ENCODE measurements at regions not wholly inside any gene's neighbourhood (a gene's known extent, or its start where the extent isn't known, plus 50 kb on each side); places are given as distances from the start of the nearest gene placed in this dataset.

DNA sequence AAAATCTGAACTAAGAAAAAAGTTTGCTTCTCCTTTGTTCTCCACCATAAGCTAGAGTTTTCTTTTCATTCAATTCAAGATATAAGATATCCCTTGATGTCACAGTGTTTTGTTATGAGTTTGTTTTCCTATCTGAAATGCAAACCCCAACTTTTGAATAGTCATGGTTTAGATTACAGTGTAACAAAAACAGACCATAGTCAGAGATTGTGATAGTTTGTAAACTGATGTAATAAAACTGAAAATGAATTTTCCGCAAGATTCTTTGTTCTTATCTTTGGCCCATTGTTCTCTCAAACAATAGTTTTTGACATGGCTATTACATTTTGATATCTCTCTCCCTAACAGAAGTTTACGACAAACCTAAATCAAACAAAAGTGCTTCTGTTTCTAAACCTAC is 121.7 kb upstream of the GADL1 start:
- Histone ChIP-seq H3F3A (ENCODE audit: low read depth) (no peaks in the 10 kb centered on the region), H3K79me2 (ENCODE audit: insufficient read depth, low read length) (no peaks in the 10 kb centered on the region), H3K4me1 (ENCODE audit: insufficient read depth, low read length, poor library complexity, severe bottlenecking) (peaks cover 7% of the 10 kb centered on the region), H3K4me3 (ENCODE audit: low read length, poor library complexity, severe bottlenecking) (no peak overlapping the region), H3K9me3 (ENCODE audit: insufficient read depth, low read depth, low read length) (no peaks in the 10 kb centered on the region), H4K20me1 (ENCODE audit: insufficient read depth, low read length, poor library complexity, severe bottlenecking) (no peaks in the 10 kb centered on the region), H3K9ac (ENCODE audit: low read depth, low read length, poor library complexity, severe bottlenecking) (no peak overlapping the region), H3K9me2 (replicated peaks; ENCODE audit: low read depth, low read length) (no peaks in the 10 kb centered on the region), H3K27me3 (ENCODE audit: insufficient read depth, low read length, poor library complexity, severe bottlenecking) (no peaks in the 10 kb centered on the region), H2AFZ (ENCODE audit: low read length) (no peak overlapping the region), H3K4me2 (ENCODE audit: low read depth, low read length, poor library complexity, severe bottlenecking) (no peak overlapping the region), H3K36me3 (ENCODE audit: insufficient read depth, low read length) (no peaks in the 10 kb centered on the region)
- no peak for TF ChIP-seq EZH2phosphoT487 (IDR thresholded peaks at IDR 0.05; ENCODE audit: borderline replicate concordance)
- TF ChIP-seq, protein P1, sequence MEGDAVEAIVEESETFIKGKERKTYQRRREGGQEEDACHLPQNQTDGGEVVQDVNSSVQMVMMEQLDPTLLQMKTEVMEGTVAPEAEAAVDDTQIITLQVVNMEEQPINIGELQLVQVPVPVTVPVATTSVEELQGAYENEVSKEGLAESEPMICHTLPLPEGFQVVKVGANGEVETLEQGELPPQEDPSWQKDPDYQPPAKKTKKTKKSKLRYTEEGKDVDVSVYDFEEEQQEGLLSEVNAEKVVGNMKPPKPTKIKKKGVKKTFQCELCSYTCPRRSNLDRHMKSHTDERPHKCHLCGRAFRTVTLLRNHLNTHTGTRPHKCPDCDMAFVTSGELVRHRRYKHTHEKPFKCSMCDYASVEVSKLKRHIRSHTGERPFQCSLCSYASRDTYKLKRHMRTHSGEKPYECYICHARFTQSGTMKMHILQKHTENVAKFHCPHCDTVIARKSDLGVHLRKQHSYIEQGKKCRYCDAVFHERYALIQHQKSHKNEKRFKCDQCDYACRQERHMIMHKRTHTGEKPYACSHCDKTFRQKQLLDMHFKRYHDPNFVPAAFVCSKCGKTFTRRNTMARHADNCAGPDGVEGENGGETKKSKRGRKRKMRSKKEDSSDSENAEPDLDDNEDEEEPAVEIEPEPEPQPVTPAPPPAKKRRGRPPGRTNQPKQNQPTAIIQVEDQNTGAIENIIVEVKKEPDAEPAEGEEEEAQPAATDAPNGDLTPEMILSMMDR (conservative IDR thresholded peaks at IDR 0.05; ENCODE audit: low read length): no peak

DNA sequence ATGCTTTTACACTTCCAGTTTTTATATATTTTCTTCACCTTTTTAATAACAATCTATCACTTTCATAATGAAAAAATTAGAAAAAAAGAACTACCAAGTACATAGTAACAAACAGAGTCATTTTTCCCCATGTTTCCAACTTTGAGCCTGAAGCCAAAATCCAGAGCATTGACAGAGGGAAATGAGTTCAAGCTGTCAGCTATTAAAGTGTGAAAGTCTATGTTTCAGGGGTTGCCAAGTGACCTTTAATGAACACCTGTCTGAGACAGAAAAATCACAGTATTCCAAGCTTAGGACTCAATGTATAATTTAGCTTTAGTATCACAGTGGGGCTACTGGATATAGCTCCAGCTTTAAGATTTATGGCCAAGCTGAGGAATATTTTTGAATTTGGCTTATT is 128.3 kb upstream of the GADL1 start:
- Histone ChIP-seq H3K9me3 (ENCODE audit: insufficient read depth, low read depth, low read length) (no peaks in the 10 kb centered on the region), H3K4me3 (ENCODE audit: low read length, poor library complexity, severe bottlenecking) (no peak overlapping the region), H3K4me1 (ENCODE audit: insufficient read depth, low read length, poor library complexity, severe bottlenecking) (peaks cover 8% of the 10 kb centered on the region), H3K9me2 (replicated peaks; ENCODE audit: low read depth, low read length) (no peaks in the 10 kb centered on the region), H3K36me3 (ENCODE audit: insufficient read depth, low read length) (no peaks in the 10 kb centered on the region), H4K20me1 (ENCODE audit: insufficient read depth, low read length, poor library complexity, severe bottlenecking) (no peaks in the 10 kb centered on the region), H3K79me2 (ENCODE audit: insufficient read depth, low read length) (no peaks in the 10 kb centered on the region), H3K4me2 (ENCODE audit: low read depth, low read length, poor library complexity, severe bottlenecking) (no peak overlapping the region), H2AFZ (ENCODE audit: low read length) (no peak overlapping the region), H3F3A (ENCODE audit: low read depth) (peaks cover 6% of the 10 kb centered on the region; the same call in 1 of the 2 replicates), H3K9ac (ENCODE audit: low read depth, low read length, poor library complexity, severe bottlenecking) (no peak overlapping the region), H3K27me3 (ENCODE audit: insufficient read depth, low read length, poor library complexity, severe bottlenecking) (no peaks in the 10 kb centered on the region)
- TF ChIP-seq, protein P1 (conservative IDR thresholded peaks at IDR 0.05; ENCODE audit: low read length): no peak
- TF ChIP-seq EZH2phosphoT487 (IDR thresholded peaks at IDR 0.05; ENCODE audit: borderline replicate concordance): no peak

DNA sequence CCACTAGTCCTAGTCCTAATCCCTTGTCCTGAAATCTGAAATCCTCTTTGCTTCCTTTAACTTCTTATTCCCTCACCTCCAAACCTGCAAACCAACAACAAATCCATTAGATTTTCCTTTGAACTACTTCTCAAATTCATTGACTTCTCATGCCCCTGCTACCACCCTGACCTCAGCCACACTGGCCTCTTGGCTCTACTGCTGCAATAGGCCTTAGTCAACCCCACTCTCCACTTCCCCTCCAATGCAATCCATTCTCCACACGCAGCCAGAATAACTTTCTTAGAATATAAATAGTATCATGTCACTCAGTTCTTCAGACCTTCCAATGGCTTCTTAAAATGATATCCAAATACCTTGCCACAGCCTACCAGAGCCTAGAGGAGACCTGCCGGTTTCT is 131.1 kb upstream of the GADL1 start:
- Histone ChIP-seq H3K9me2 (replicated peaks; ENCODE audit: low read depth, low read length) (no peaks in the 10 kb centered on the region), H2AFZ (ENCODE audit: low read length) (no peak overlapping the region), H3K4me2 (ENCODE audit: low read depth, low read length, poor library complexity, severe bottlenecking) (no peak overlapping the region), H4K20me1 (ENCODE audit: insufficient read depth, low read length, poor library complexity, severe bottlenecking) (no peaks in the 10 kb centered on the region), H3K9me3 (ENCODE audit: insufficient read depth, low read depth, low read length) (no peaks in the 10 kb centered on the region; the same call in 1 of the 2 replicates), H3K4me3 (ENCODE audit: low read length, poor library complexity, severe bottlenecking) (no peak overlapping the region), H3K79me2 (ENCODE audit: insufficient read depth, low read length) (no peaks in the 10 kb centered on the region), H3F3A (ENCODE audit: low read depth) (peaks cover 6% of the 10 kb centered on the region; the same call in 1 of the 2 replicates), H3K4me1 (ENCODE audit: insufficient read depth, low read length, poor library complexity, severe bottlenecking) (peaks cover 9% of the 10 kb centered on the region), H3K27me3 (ENCODE audit: insufficient read depth, low read length, poor library complexity, severe bottlenecking) (no peaks in the 10 kb centered on the region), H3K9ac (ENCODE audit: low read depth, low read length, poor library complexity, severe bottlenecking) (no peak overlapping the region), H3K36me3 (ENCODE audit: insufficient read depth, low read length) (no peaks in the 10 kb centered on the region)
- TF ChIP-seq EZH2phosphoT487 (IDR thresholded peaks at IDR 0.05; ENCODE audit: borderline replicate concordance): no peak
- TF ChIP-seq, protein P1 (conservative IDR thresholded peaks at IDR 0.05; ENCODE audit: low read length): no peak

Data from Loucy (cell line).